ENCODE measurements at regions not wholly inside any gene's neighbourhood (a gene's known extent, or its start where the extent isn't known, plus 50 kb on each side); places are given as distances from the start of the nearest gene placed in this dataset.

DNA sequence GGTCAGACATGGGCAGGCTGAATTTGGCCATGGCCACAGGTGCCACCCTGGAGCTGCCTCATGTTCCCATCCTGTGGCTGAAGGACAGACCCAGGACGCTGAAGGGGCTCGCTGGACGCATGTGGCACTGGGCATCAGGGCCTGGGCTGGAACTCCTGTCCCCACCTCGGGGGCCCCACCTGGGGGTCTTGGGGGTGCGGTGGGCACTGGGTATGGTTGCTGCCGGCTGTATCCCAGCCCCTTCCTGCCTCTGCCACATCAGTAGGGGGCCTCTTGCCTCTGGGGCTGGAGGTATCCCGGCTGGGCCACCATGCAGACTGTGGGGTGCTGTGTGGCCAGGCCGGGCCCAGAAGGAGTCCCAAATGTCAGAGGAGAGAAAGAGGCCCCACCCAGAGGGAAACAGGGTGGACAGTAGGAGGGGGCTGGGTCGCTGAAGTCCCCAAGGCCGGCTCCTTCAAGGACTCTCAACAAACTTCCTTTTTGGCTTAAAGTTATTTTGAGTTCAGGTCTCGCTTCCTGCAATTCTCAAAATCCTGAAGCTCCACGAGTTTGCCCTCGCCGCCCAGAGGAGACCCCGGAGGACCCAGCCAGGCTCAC lies 78.7 kb downstream of the SIK1 start:
- no peak for DNase-seq (ENCODE audit: low spot score in 2 of 2)
- H3K27ac ChIP-seq, result peak overlapping the region; percentile 51 to 60
- no peaks in the 10 kb centered on the region for H3K9me3 ChIP-seq
- no peak overlapping the region for H3K4me3 ChIP-seq
- H3K36me3 ChIP-seq, result no peaks in the 10 kb centered on the region
- intact Hi-C loops (cut with DNase I; ENCODE audit: low total_unique reads), result no loop called here
- no peaks in the 10 kb centered on the region for H3K27me3 ChIP-seq
- TF ChIP-seq POLR2A (IDR thresholded peaks at IDR 0.05) (no peak), POLR2AphosphoS5 (IDR thresholded peaks at IDR 0.05) (no peak)
- TF ChIP-seq, protein P1, sequence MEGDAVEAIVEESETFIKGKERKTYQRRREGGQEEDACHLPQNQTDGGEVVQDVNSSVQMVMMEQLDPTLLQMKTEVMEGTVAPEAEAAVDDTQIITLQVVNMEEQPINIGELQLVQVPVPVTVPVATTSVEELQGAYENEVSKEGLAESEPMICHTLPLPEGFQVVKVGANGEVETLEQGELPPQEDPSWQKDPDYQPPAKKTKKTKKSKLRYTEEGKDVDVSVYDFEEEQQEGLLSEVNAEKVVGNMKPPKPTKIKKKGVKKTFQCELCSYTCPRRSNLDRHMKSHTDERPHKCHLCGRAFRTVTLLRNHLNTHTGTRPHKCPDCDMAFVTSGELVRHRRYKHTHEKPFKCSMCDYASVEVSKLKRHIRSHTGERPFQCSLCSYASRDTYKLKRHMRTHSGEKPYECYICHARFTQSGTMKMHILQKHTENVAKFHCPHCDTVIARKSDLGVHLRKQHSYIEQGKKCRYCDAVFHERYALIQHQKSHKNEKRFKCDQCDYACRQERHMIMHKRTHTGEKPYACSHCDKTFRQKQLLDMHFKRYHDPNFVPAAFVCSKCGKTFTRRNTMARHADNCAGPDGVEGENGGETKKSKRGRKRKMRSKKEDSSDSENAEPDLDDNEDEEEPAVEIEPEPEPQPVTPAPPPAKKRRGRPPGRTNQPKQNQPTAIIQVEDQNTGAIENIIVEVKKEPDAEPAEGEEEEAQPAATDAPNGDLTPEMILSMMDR (IDR thresholded peaks at IDR 0.05), result no peak
- no peaks in the 10 kb centered on the region for H3K4me1 ChIP-seq

DNA sequence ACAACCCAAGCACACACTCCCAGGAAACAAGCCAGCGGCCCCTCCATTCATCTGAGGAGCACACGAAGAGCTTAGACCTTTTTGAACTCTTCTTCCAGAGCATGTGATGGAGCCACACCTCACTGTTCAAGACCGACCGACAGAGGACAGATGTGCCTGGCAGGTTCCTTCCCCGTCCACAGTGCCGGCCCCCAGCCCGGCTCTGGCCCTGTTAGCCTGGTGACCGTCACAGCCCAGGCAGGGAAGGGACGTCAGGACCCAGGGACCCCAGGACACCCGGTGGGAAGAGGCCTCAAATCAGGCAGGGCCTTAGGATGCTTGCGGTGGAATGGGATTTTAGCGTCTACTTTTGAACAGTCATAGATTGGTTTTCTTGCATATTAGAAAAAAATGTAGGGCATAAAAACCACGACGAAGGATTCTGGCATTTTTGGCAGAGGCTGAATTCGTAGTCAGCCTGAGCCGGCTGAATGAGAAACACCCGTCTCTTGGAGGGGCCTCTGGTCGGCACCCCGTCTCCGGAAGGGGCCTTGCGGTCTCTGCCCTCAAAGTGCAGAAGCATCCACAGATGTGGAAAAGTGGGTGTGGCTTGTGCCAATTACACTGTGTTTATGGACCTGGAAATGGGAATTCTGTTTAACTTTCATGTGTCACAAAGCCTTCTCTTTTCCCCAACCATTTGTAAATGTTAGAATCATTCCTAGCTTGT lies 79.3 kb downstream of the SIK1 start:
- TF ChIP-seq POLR2AphosphoS5 (IDR thresholded peaks at IDR 0.05) (no peak), POLR2A (IDR thresholded peaks at IDR 0.05) (no peak)
- TF ChIP-seq, protein P1 (IDR thresholded peaks at IDR 0.05), result no peak
- Histone ChIP-seq H3K27me3 (no peaks in the 10 kb centered on the region), H3K27ac (peak overlapping the region in 1 of 2 donors; percentile 51), H3K4me1 (no peaks in the 10 kb centered on the region), H3K9me3 (no peaks in the 10 kb centered on the region), H3K36me3 (no peaks in the 10 kb centered on the region), H3K4me3 (no peak overlapping the region)
- no peak for DNase-seq (ENCODE audit: low spot score in 2 of 2)
- intact Hi-C loops (cut with DNase I; ENCODE audit: low total_unique reads), result no loop called here

DNA sequence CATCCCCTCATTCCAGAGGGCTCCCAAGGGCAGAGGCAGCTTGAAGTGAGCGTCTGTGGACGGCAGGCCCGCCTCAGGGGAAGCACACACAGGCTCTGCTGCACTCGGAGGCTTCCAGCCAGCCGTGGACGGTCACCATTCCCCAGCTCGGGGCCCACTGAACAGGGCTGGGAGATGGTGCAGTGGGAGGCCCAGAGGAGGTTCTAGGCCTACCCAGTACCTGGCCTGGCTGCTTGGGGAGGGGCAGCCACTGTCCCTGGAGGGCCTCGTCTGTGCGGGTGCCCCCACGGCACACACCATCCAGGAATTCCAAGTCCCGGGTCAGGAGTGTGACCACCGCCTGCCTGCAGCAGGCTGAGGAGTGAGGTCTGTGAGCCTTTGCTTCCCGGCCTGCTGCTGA lies 80.4 kb downstream of the SIK1 start:
- H3K27ac ChIP-seq, result no peak overlapping the region
- H3K4me1 ChIP-seq, result no peaks in the 10 kb centered on the region
- no peak overlapping the region for H3K4me3 ChIP-seq
- TF ChIP-seq POLR2AphosphoS5 (IDR thresholded peaks at IDR 0.05), result no peak
- no peak for DNase-seq (ENCODE audit: low spot score in 2 of 2)
- intact Hi-C loops (cut with DNase I; ENCODE audit: low total_unique reads), result no loop called here
- H3K9me3 ChIP-seq, result no peaks in the 10 kb centered on the region
- no peaks in the 10 kb centered on the region for H3K27me3 ChIP-seq
- H3K36me3 ChIP-seq, result no peaks in the 10 kb centered on the region

- Histone ChIP-seq H3K27ac (no peak overlapping the region), H3K4me1 (no peaks in the 10 kb centered on the region)
- intact Hi-C loops (cut with DNase I; ENCODE audit: low total_unique reads), result no loop called here
These were observed 81.1 kb downstream of the SIK1 start for GRCh38 chr21:43345746-43346409.

GRCh38 chr21:43345046-43345745 lies 81.7 kb downstream of the SIK1 start:
- H3K4me3 ChIP-seq, result no peak overlapping the region
- no peaks in the 10 kb centered on the region for H3K36me3 ChIP-seq
- no peaks in the 10 kb centered on the region for H3K9me3 ChIP-seq
- no peak for DNase-seq (ENCODE audit: low spot score in 2 of 2)
- intact Hi-C loops (cut with DNase I; ENCODE audit: low total_unique reads), result no loop called here
- peak overlapping the region; percentile 77 to 80 for H3K27ac ChIP-seq
- H3K27me3 ChIP-seq, result no peaks in the 10 kb centered on the region
- no peaks in the 10 kb centered on the region for H3K4me1 ChIP-seq
- TF ChIP-seq POLR2AphosphoS5 (IDR thresholded peaks at IDR 0.05), result no peak
- TF ChIP-seq, protein P1 (IDR thresholded peaks at IDR 0.05), result no peak
- no peak for TF ChIP-seq POLR2A (IDR thresholded peaks at IDR 0.05)

More at GRCh38 chr21:43345746-43346409, 81.1 kb downstream of the SIK1 start:
- no peaks in the 10 kb centered on the region for H3K27me3 ChIP-seq
- H3K36me3 ChIP-seq, result no peaks in the 10 kb centered on the region
- H3K4me3 ChIP-seq, result no peak overlapping the region
- H3K9me3 ChIP-seq, result no peaks in the 10 kb centered on the region
- no peak for DNase-seq (ENCODE audit: low spot score in 2 of 2)
- TF ChIP-seq, protein P1 (IDR thresholded peaks at IDR 0.05), result no peak
- no peak for TF ChIP-seq POLR2AphosphoS5 (IDR thresholded peaks at IDR 0.05)
- TF ChIP-seq POLR2A (IDR thresholded peaks at IDR 0.05), result no peak
